Esophagus squamous epithelium (tissue), 4 donors: ENCODE measurements at regions not wholly inside any gene's neighbourhood (a gene's known extent, or its start where the extent isn't known, plus 50 kb on each side); places are given as distances from the start of the nearest gene placed in this dataset.

Experiments
- CTCF ChIP-seq, 6 experiments: fragments of 450-650 bp in 4 of 6; fragments of 200-600 bp in 2 of 6; sonication (generic) in 2 of 6; IDR thresholded peaks; one replicate each; pipeline ENCODE4 v1.5.1; 2016 to 2019; ENCODE audit warnings: antibody characterized with exemption in 6 of 6, mild to moderate bottlenecking in 4 of 6, moderate library complexity in 4 of 6
- POLR2A ChIP-seq, 4 donors: fragments of 450-650 bp; IDR thresholded peaks; one replicate each; pipeline ENCODE4 v1.6.1; 2017; ENCODE audit warnings: antibody characterized with exemption in 4 of 4, mild to moderate bottlenecking in 4 of 4, moderate library complexity in 3 of 4

DNA sequence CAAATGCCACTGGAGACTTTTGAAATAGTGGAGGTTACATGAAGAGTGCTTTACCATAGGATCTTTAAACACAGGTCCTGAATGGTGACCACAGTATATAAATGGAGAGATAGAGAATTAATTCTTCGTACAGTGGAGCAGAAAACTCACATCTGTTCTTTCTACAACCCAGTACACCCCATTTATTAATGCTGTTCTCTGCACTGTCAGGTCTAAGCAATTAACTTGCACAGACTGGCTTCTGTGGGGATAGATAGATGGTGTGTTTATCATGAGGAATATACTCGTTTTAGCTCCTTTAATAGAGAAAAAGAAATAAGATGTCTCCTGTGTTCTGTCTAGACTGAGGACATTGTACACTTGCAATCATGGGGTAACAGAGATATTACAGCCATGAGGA, 494.3 kb downstream of the TRHDE start:
- TF ChIP-seq CTCF (IDR thresholded peaks at IDR 0.05) (no peak), POLR2A (IDR thresholded peaks at IDR 0.05) (no peak)
